GM18873 (cell line): ENCODE measurements at regions not wholly inside any gene's neighbourhood (a gene's known extent, or its start where the extent isn't known, plus 50 kb on each side); places are given as distances from the start of the nearest gene placed in this dataset.
"Not testable (repeated sequence)": the region's sequence is repeated elsewhere in the genome, so short reads cannot be mapped to it uniquely, and the experiment has no call there.

Source experiments
- ATAC-seq: cut with Tn5 transposase; IDR thresholded peaks from one replicate; pipeline ENCODE4 v1.9.1; 2021; ENCODE audit warnings: mild to moderate bottlenecking, moderate library complexity, moderate number of reproducible peaks; ENCODE audit not compliant: unreplicated experiment, low FRiP score

DNA sequence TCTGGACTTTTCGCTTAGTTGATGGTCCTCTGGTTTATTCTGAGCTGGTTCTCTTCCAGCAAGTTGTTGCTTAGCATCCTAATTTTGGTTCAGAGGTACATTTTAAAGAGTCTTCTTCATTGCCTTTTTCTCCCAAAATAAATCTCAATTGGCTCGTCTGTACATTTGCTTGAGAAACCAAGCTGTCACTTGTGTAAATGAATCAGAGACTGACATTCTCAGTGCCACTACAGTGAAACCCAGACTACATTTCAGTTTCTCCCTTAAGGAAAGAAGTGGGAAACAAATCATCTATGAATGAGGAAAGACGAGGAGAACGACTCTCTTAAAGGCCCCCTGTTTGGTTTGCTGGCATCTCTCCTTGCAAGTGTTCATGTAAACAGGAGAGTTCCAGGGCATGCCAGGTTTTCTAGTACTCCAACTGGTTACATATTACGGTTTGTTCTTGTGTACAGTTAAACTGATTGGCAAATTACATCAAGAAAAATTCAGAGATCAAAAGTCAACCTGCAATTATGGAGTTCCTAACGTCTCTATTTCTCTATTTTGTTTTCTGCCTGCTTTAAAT lies 654.6 kb downstream of the SH2D4B start:
- no peak for ATAC-seq

DNA sequence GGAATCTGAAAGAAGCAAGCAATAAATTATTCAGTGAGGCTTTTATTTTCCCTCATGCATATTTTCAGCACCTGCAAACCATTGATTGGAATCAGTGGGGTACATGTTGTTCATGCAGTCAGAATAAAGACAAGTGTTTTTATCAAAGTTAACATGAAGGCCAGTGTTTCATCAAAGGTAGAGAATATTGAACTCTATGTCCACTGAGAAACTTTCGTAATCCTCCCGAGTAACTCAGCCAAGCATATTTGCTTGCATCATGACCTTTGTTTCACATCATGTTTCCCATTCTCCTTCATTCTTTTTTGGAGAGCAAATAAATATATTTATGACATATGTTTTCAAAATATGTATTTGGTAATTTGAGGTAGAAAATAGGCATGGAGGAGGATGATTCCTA lies 663.1 kb downstream of the SH2D4B start:
- ATAC-seq = no peak

DNA sequence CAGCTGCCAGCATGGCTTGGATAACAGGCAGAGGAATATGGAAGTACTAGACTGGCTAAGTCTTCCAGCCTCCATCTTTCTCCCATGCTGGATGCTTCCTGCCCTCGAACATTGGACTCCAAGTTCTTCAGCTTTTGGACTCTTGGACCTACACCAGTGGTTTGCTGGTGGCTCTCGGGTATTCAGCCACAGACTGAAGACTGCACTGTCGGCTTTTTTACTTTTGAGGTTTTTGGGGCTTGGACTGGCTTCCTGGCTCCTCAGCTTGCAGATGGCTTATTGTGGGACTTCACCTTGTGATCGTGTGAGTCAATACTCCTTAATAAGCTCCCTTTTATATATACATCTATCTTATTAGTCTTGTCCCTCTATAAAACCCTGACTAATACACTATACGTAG lies 667.6 kb upstream of the NRG3 start:
- not testable (repeated sequence) for ATAC-seq

GRCh38 chr10:81213370-81213769 lies 661.6 kb upstream of the NRG3 start:
- ATAC-seq = no peak

- no peak for ATAC-seq
Observed at GRCh38 chr10:81215498-81215897, 659.5 kb upstream of the NRG3 start.

DNA sequence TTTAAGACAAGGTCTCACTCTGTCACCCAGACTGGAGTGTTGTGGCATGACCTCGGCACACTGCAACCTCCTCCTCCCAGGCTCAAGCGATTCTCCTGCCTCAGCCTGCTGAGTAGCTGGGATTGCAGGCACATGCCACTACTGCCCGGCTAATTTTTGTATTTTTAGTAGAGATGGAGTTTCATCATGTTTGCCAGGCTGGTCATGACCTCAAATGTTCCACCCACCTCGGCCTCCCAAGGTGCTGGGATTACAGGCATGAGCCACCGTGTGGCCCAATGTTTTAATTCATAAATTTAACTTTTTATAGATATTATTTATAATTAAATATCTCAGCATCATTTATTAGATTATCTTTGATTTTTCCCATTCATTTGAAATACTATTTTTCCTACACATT lies 658.0 kb upstream of the NRG3 start:
- ATAC-seq = no peak

GRCh38 chr10:81218307-81218706 lies 656.7 kb upstream of the NRG3 start:
- no peak for ATAC-seq

GRCh38 chr10:81219758-81220157 lies 655.2 kb upstream of the NRG3 start:
- no peak for ATAC-seq

DNA sequence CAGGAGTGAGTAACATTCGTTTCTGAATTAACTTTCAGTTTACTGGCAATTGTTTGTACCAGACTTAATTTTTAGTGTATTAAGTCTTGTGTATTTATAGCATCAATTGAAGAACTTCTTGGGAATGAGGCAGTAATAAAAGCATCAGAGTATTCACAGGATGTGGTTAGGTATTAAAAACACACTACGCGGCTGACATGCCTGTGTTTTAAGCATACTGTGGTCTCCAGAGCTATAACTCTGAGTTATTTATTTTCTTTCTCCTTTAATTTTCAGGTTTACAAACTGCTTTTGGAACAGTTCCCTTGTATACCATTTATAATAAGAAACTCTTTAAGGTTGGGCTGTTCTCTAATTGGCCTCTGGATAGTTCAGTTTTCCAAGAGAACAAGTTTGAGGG lies 626.1 kb upstream of the NRG3 start:
- no peak for ATAC-seq

DNA sequence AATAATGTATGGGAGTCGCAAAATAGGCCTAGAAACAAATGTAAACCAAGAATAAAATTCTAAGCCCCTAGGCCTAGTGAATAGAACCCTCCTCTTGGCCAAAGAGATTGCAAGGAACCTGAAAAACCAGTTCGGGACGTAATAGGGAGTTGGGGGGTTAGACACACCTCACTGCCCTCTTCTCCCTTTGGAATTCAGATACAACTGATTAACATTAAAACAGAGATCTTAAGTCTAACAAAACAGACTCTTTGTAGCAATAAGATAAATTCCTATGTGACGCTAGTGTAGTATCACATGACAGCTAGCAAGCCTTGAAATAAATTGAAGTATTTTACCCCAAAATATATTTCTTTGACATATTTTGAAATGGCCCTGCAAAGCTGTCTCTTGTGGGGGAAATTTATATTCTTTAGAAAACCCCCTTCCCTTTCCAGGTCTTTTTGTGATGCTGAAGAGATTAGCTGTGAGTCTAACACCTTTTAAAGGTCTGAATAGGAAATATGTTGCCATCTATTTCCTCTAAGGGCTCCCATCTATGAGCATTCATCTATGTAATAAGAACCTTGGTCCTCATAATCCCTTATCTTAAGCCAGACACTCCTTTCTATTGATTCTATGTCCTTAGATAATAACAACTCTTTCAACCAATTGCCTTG lies 623.4 kb upstream of the NRG3 start:
- ATAC-seq = no peak

DNA sequence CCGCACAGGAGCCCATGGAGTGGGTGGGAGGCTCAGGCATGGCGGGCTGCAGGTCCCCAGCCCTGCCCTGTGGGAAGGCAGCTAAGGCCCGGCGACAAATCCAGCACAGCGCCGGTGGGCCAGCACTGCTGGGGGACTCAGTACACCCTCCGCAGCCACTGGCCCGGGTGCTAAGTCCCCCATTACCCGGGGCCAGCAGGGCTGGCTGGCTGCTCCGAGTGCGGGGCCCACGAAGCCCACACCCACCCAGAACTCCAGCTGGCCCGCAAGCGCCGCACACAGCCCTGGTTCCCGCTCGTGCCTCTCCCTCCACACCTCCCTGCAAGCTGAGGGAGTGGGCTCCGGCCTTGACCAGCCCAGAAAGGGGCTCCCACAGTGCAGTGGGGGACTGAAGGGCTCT lies 610.0 kb upstream of the NRG3 start:
- not testable (repeated sequence) for ATAC-seq

GRCh38 chr10:81270051-81270450 lies 604.9 kb upstream of the NRG3 start:
- ATAC-seq = no peak

GRCh38 chr10:81280497-81281479 lies 594.2 kb upstream of the NRG3 start:
- no peak for ATAC-seq

DNA sequence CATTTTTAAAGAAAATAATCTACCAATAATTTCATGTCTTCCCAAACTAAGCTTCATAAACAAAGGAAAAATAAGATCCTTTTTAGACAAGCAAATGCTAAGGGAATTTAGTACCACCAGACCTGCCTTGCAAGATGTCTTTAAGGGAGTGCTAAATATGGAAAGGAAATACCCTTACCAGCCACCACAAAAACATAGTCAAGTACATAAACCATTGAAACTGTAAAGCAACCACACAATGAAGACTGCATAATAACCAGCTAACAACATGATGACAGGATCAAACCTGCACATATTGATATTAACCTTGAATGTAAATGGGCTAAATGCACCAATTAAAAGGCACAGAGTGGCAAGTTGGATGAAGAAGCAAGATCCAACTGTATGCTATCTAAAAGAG lies 586.5 kb upstream of the NRG3 start:
- ATAC-seq = no peak

DNA sequence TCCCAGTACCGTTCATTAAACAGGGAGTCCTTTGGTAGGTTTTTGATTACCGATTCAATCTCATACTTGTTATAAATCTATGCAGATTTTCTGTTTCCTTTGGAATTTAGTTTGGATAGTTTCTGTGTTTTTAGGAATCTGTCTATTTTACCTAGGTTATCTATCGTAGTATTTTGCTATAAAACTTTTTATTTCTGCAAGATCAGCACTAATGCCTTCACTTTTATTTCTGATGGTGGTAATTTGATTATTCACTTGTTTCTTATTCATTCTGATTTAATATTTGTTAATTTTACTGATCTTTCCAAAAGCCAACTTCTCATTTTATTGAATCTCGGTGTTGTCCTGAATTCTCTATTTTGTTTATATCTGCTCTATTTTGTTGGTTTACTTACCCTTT lies 577.7 kb upstream of the NRG3 start:
- ATAC-seq = no peak

- ATAC-seq = no peak
Observed at GRCh38 chr10:81303656-81304055, 571.3 kb upstream of the NRG3 start.

DNA sequence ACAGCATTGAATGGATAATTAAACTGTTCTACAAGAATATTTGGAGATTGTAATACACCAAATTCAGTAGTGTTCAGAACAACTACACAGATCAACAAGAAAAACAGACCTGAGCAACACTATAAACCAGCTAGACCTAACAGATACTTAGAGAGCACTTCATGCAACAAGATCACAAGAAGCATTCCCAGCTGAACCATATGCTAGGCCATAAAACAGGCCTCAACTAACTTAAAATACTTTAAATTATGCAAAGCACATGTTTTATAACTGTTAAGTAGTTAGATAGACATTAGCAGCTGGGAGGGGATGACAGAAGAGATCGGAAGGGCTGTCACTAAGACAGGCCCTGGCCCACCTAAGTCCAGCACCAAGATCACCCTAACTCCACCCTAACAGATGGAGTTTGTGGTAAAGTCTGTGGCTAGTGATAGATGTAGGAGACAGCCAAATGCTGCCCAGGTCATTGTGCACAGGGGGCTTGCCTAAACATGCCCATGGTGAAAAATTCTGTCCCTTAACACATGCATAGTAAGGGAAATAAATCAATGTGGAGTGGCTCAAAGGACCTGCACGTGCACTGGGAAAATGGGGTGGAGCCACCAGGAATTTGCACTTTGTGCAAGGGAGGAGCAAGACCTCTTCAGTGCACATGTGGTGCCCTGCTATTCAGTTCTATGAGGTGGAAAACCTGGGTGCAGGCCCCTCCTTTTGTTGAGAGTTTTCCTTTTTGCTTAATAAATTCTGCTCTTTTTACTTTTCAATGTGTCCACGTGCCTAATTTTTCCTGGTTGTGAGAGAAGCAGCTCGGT lies 567.8 kb upstream of the NRG3 start:
- ATAC-seq = no peak

- no peak for ATAC-seq
Observed at GRCh38 chr10:81309041-81309552, 565.9 kb upstream of the NRG3 start.

- ATAC-seq = no peak
Observed at GRCh38 chr10:81314471-81314870, 560.5 kb upstream of the NRG3 start.

GRCh38 chr10:81315026-81315425 lies 560.0 kb upstream of the NRG3 start:
- no peak for ATAC-seq
